NCI-H2081 (cell line): ENCODE measurements at regions not wholly inside any gene's neighbourhood (a gene's known extent, or its start where the extent isn't known, plus 50 kb on each side); places are given as distances from the start of the nearest gene placed in this dataset.
A peak's percentile ranks its signal among the peaks of the same experiment; 100 is the strongest.
"Not testable (repeated sequence)": the region's sequence is repeated elsewhere in the genome, so short reads cannot be mapped to it uniquely, and the experiment has no call there.

Experiments
- DNase-seq, 2 experiments: peaks; one replicate each; lab custom pipeline; 2025; lab: John Stamatoyannopoulos, UW

DNA sequence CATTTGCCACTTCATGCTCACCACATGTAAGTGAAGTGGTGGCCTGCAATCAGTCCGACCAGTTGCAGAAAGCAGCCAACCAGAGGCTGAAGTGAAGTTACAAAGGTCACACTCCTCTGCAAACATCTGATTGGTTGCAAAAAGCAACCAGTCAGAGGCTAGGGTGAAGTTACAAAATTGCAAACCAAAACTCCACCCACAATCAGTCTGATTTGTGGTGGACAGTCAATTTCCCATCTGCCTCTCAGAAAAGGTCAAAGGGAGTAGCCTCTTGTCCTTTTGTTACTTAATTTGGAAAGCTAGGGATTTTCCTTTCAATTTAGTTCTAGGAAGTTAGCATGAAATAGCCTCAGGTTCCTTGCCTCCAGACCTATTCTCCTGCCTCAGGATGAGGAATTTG lies 185.0 kb downstream of the UXS1 start:
- DNase-seq = no peak

DNA sequence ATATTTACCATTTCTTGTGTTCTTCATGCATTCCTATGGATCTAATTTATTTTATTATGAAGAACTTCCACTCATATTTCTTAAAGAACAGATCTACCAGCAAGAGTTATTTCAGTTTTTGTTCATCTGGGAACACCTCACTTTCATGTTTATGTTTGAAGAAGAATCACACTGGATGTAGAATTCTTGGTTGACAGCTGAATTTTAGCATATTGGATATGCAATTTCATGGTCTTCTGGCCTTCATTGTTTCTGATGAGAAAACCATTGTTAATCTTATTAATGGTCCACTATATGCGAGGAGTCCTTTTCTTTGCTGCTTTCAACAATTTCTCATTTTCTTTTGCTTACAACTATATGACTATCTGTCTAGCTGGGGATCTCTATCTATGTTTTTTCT lies 189.2 kb downstream of the UXS1 start:
- DNase-seq = no peak

DNA sequence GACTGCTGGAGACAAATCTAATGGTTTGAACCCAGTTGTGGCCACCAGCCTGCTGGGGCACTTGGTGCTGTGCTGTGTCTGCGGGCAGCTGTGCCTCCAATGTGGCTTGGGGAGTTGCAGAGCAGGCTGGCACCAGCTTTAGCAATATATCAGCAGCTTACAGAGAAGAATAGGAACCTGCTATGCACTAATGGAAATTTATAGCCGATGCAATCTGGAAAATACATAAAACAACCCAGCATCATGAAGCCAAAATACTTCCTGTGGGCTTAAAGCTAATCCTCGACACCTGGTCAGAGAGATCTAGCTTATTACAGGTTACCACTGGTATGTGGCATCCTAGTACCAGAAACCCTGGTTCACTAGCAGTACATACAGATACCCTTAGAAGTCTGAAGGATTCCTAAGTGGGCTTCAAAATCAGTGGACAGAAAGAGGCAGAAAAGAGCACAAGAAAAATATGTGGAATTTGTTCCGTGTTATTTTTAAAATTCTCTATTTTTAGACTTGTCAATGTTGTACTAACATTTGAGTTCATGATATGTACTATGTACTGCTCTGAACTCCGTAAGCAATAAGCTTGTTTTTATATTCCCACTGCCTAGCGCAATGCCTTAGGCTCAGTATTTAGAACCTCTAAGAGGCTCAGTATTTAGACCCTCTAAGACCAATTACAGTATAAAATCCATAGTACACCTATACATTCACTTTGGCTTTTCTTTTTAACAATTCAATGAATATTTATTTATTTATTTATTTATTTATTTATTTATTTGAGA lies 194.7 kb downstream of the UXS1 start:
- DNase-seq = peak in 1 of 2 experiments; percentile 48

DNA sequence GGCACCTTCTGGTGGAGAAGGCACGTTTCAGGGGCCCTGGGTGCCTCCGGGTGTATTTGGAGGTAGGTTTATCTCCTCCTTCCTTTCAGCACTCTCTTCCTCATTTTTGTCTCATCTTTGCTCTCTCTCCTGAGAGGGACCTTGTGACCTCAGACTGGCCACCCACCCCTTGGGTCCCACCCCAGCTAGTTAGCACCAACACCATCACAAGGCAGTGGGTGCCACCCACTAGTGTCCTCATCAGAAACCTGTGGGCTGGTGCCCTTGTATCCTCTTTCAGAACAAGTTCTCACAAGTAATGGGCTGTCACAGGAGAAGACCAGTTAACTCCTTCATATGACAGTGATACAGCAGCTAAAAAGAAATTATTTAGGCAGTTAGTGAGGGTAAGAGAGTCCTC lies 196.4 kb downstream of the UXS1 start:
- DNase-seq = no peak

DNA sequence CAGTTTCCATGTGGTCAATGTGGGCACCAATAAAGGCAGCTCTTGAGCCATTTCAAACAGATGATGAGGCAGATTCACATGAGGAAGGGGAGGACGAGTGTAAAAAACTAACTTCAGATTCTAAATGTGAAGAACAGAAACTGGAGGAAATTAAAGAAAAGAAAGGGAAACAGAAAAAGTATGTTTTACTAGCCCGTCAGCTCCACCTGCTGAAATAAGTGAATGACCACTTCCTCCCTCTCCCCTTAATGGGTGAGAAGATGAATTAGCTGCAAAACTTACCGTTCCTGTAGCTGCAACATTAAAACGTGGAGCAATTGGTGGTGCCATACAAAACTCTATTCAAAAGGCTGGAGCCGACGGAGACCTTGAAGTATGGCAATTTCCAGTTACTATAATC lies 203.5 kb downstream of the UXS1 start:
- DNase-seq = no peak

DNA sequence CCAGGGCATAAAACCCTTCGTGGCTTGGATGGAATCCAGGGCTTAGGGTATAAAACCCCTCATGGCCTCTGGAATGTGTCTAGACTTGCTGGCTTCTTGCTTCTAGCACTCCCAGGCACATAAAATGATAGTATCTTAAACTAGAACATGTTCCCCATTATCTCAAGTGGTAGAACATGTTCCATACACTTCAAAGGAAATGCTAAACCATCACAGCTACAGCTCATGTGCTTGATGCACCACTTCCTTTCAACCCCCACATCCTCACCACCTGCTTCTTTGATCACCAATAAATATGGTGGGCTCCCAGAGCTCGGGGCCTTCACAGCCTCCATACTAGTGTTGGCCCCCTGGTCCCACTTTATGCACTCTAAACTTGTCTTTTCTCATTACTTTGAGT lies 204.3 kb downstream of the UXS1 start:
- not testable (repeated sequence) for DNase-seq

DNA sequence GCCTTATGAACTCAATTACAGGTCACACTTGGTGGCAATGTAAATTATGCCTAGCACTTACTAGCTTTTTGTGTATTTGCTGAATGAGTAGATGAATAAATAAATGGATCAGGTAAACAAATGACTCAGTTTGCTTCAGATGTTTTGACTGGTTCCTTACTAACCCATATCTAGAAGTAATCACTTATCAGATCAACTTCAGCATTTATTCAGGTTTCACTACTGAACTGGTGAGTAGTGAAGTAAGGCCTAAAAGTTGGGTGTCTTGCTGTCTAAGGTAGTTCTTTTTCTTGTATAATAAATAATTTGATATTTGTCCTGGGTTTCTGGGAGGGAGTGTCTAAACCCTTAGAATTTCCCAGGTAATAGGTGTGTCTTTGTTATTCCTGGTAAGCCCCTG lies 205.0 kb downstream of the UXS1 start:
- no peak for DNase-seq

DNA sequence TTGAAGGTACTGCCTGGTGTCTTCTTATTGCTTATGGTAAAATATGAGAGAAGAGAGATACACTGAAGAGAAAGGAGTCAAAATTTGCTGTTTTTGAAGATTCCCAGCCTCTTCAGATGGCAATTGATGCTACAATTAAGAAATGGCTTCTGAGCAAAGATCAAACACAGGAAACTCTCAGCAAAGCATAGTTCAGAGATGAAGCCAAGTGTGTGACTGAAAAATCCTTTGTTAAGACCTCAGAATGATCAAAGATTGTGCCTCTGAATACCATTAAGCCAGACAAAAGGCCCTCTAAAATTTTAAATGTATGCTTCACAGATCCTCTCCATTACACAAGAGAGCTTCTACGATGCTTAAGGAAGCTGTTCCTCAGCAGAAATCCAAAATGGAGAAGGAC lies 216.3 kb downstream of the UXS1 start:
- no peak for DNase-seq

DNA sequence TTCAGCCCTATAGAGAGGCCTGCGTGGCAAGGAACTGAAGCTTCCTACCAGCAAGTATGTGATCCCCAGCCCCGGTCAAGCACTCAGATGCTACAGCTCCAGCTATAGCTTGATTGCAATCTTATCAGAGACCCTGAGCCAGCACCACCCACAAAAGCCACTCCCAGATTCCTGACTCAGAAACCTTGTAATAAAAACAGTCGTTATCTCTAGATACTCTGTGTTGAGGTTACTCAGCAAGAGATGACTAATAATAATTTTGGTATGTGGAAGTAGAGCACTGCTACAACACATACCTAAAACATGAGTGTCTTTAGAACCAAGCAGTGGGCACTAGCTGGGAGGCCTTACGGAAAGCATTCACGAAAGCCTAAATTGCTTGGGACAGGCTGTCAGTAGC lies 216.9 kb downstream of the UXS1 start:
- no peak for DNase-seq

DNA sequence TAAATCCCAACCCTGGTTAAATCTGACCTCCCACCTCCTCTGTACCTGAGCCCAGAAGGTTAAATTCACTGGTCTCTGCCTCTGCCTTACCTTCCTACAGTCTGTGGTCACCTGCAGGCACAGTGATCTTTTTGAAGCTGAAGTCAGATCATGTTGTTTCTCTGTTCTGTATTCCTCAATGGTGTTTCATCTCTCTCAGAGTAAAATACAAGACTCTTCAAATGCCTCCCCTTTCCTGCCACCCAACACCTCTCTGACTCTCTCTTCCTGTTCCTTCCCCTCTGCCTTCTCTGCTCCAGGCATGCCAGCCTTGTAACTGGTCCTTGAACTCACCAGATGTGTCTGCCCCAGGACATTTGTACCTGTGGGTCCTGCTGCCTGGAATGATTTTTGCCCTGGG lies 219.3 kb downstream of the UXS1 start:
- no peak for DNase-seq

DNA sequence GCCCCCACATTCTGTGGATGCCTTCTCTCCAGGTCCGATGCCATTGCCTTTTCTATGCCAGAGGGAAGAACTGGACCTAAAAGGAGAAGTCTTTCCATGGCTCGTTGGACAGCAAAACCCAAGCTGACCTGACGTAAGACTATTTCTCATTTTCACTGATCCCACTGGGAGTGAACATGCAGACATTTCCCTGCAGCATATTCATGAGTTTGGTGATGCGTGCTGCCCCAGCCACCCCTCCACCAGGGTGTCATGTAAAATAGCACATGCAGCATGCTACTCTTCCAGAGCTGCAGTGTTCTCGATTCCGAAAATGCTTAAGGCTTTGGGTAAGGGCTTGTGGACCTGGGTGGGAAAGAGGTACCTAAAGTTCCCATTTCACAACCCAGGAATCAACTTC lies 221.2 kb downstream of the UXS1 start:
- no peak for DNase-seq

DNA sequence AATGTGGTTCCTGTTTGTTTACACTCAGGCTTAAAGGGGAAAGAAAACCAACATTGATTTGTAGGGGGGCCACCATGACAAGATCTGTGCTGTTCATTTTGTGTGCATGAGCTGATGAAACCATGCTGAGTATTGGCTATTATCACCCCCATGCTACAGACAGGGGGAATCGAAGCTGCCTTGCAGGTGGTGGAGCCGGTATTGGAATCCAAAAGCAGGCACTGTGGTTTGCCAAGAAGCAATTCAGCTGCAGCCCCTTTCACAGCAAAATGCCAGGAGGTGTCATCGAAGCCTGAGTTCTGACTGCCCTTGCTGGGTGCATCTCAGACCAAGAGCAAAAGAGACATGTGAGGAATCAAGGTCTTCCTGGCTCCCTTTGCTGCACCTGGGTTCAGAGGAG lies 221.9 kb downstream of the UXS1 start:
- DNase-seq = no peak

DNA sequence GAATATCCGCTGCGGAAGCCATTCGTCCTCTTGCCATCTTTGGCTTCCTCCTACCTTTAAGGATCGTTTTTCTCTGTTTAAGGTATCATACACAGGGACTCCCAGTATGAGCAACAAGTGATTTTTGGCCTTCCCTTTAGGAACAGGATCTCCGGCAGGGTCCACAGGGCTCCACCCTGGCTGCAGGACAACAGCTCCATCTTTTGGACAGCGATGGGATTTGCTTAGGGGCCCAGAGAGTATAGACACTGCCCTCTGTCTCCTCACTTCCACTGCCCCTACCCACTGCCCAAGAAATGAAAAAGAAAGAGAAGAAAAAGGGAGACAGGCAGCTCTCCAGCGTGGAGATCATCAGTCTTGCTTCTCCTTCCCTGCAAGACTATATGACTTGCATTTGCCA lies 224.5 kb downstream of the UXS1 start:
- DNase-seq = peak; percentile 30 to 35

DNA sequence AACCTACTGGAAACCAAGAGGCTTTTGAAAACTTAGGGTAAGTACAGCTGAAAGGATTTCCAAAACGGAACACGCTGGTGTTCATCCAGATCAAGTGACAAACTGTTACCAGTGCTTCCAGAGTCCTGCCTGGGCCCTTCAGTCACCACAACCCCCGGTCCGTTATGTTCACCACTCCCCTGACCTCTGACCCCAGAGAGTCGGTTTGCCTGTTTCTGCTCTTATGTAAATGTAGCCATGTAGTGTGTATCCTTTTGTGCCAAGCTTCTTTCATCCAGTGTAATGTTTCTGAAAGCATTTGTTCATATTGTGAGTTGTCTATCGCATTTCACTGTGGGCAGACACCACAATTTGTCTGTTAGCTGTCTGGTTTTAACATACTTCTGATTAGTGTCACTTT lies 217.5 kb downstream of the NCK2 start:
- DNase-seq = no peak

DNA sequence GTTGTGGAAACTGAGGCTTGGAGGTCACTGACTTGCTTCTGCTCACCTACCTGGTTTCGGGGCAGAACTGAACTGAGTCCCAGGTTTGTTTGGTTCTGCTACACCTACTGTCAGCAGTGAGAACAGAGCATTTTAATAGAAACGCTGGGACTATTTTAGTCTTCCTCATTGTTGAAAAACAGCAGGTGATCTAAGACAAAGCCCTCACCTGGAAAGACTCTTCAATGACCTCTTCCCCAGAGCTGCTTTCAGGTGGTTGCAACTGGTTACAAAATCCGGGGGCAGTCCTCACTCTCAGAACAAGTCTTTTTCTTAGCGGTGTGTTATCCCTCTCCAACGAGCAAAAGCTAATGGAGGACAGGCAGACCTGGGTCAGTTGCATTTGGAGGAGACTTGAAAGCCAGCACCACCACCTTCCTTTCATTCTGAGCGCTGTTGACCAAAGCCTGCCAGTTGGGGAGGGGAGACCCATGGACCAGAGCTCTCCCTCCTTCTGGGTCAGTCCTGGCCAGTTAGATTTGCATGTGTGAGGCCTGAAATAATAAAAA lies 217.0 kb downstream of the NCK2 start:
- no peak for DNase-seq

DNA sequence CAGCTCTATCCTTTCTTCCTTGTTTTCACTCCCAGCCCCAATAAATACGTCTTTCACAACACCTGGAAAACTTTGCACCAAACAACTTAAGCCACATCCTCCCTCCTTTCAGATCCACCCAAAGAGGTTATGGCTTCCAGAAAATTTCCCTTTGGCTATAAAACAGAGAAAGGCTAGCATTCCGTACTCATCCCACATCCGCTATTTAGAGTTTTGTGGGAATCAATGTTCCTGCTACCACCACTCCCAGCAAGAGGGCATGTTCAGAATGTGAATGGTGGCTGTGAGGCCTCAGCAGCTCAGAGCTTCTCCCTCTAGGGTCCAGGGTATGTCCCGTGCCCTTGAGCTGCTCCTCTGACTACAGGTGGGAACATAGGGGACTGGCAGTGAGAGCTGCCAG lies 214.6 kb downstream of the NCK2 start:
- DNase-seq = no peak

DNA sequence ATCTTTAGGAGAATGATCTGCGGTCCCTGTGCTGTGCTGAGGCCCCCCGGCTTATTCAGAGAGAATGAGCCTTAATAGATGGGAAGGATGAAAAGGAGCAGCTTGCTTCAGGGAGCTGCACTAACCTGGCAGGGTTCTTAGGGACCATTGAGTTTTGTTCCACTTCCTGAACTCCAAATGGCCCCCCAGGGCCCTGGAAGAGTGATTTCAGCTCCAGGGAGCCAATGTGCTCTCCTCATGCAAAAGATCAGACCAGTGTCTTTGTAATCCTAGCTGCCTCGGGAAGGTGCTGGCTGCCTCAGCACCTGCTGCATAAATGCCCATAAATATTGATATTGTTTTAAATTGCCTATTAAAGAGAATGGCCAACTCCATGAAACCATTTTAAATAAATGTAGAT lies 210.2 kb downstream of the NCK2 start:
- DNase-seq = peak; percentile 66 to 82

DNA sequence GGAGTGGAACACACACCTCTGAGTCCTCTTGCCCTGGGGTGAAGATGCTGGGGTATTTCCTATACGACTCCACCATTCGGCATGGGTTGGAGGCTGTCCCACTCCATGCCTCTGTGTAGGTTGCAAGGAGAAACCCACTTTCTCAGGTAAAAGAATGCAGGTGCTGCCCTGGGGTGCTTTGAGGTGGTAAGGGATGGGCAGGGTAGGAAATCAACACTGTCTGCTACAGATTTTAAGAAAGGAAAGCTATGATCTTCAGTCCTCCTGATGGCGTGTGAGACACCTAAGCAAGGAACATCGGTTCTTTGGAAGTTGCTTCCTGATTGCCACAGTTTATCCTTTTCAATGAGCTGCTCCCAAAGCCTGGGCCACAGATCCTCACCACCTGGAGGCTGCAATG lies 209.2 kb downstream of the NCK2 start:
- no peak for DNase-seq

DNA sequence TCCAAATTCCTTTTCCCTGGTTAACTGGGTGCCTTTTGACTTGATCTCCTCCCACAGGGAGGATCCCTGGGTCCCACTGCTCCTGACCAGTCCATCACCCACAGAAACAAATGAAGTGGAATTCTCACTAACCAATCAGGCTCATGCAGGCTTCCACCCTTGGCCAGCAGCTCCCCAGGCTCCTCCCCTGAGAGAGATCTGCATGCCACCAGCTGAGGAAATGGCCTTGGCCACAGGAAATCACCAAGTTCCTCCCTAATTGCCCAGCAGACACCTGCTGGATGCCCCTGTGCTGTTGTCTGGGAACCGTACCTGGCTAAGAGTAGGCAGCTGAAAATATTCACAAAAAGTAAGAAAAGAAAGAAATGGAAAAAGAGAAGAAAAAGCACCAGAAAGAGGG lies 207.4 kb downstream of the NCK2 start:
- peak in 1 of 2 experiments; percentile 28 for DNase-seq

DNA sequence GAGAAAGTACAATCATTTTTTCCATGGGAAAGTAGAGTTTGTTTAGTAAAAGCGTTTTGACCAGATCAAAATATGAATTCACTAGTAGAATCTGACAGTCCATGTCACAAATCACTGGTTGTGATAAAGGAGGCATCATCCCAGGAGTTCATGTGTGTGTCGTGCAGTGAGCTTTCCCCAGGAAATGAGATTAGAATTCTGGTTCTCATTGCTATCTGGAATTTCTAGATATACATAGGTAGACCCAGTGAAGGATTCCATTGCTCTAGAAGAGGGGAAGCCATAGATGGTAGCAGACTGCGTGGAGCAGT lies 206.6 kb downstream of the NCK2 start:
- no peak for DNase-seq

DNA sequence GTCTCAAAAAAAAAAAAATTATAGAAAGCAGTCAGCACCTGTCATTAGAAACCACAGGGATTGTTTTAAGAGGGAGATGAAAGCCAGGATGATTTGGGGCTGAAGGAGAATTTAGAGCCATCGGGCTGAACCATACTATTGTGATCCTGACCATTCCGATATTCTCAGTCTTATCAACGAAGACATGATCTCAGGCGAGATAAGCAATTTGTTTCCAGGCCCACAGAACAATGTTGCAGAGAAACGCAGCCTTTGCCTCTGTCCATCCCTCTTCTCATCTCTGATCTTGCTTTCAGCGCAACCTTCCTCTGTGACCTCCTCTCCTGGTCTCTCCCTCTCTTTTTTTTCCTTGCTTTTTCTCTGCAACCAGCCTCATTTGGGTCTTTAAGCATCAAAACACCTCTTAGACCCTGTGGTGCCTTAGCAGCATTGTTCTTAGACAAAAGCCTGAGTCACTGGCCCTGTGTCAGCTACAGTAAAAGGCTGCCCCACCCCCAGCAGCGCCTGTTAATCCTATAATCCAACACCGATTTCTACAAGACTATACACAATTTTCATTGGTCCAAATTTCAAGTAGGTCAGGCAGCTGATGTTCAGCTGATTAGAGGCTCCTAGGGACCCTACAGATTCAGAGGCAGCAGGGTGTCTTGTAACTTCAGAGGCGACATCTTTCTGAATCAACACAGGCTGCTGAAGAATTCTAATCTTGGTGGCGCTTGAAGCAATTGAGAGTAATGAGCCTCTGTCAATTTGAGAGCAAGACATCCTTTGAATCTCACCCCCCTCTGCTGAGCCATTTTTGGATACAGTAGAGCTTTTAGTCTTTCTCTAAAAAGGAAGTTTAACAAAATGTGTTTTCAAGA lies 206.0 kb downstream of the NCK2 start:
- DNase-seq = no peak

DNA sequence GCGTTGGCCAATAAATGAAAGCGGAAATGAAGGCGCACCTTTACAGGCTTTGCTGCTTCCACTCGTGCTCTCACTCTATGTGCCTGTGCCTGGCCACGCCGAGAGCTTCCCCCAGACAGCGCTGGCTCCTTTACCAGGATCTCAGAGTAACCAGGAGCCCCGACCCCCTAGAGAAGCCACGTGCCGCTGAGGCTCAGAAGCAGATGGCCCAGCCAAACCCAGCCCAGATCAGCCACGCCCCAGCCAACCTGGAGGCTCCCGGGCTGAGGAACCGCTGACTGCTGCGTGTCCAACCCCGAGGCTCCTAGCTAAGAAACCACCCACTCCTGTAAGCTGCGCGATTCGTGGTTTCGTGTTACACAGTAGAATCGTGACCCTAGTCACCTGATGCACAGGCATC lies 199.3 kb downstream of the NCK2 start:
- DNase-seq = no peak
